ENCODE measurements at regions not wholly inside any gene's neighbourhood (a gene's known extent, or its start where the extent isn't known, plus 50 kb on each side); places are given as distances from the start of the nearest gene placed in this dataset.
"Not testable (repeated sequence)": the region's sequence is repeated elsewhere in the genome, so short reads cannot be mapped to it uniquely, and the experiment has no call there.

- intact Hi-C loops (cut with DNase I): no loop called here
- ATAC-seq (ENCODE audit: poor library complexity): no peak
- DNase-seq: no peak
Measured at GRCh38 chr4:146095091-146095690, 80.3 kb upstream of the LSM6 start.

DNA sequence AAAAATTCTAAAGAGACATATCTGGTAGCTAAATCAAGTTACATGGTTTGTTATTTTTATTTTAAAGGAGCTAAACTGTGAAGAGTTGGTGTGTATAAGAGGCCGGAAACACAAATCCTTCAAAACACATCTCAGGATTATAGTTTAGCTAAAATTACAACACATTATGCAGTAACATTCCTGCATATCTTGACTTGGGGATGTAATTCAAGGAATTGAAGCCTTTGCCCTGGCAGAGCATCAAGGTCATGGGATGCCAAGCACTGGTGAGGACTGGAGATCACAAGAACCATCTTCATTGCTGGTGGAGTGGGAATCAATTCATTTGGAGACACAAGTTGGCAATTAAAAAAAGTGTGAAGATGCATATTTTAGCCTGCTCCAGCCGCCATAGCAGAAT lies 86.8 kb upstream of the LSM6 start:
- no peak for ATAC-seq (ENCODE audit: poor library complexity)
- intact Hi-C loops (cut with DNase I): no loop called here

DNA sequence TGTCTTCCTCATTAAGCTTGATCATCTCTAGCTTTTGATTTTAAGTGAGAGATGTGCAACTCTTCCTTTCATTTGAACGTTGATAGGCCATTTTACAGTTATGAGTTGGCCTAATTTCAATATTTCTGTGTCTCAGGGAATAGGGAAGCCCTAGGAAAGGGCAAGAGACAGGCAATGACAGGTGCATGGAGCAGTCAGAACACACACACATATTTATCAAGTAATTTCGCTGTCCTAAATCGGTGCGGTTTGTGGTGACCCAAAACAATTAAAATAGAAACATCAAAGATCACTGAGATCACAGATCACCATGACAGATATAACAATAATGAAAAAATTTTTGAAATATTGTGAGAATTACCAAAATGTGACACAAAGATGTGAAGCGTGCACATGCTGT lies 87.7 kb upstream of the LSM6 start:
- no peak for DNase-seq
- no peak for ATAC-seq (ENCODE audit: poor library complexity)
- intact Hi-C loops (cut with DNase I): no loop called here

More for the DNA sequence above, 86.8 kb upstream of the LSM6 start:
- no peak for DNase-seq

DNA sequence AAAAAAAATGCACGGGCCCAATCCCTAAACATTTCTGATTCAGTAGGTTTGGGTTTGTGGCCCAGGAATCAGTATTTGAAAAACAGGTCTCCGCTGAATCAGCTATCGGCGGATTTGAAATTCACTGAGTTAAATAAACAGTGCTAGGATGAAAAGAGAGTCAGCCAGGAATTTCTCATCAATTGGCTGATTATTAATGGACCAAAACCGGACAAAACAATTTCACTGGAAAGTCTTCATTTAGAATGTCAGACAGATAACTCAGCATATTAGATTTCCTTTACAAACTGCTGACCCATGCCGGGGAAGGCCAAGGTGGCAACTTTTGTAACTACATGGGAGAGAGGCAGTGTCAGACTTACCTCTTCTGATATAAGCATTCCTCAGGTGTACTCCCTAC lies 99.4 kb upstream of the LSM6 start:
- DNase-seq (no peak), ATAC-seq (ENCODE audit: poor library complexity) (no peak)
- intact Hi-C loops (cut with DNase I): no loop called here

GRCh38 chr4:146073517-146073916 lies 102.0 kb upstream of the LSM6 start:
- no peak for ATAC-seq (ENCODE audit: poor library complexity)
- no peak for DNase-seq
- intact Hi-C loops (cut with DNase I): no loop called here

DNA sequence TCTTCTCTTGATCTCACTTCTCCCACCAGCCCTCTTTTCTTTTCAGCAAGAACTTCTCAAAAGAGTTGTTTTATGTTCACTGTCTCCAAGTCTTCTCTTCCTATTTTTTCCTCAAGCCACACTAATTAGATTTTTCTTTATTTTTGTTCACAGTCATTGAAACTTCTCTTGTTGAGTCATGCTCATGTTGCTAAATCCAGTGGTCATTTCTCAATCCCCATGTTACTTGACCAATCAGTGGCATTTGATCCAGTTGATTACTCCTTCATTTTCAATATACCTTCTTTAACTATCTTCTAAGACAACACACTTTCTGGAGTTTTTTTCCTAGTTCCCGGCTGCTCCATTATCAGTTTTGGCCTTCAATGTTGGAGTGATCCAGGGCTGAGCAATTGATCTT lies 103.1 kb upstream of the LSM6 start:
- intact Hi-C loops (cut with DNase I): no loop called here
- no peak for ATAC-seq (ENCODE audit: poor library complexity)
- no peak for DNase-seq

- intact Hi-C loops (cut with DNase I): no loop called here
- no peak for DNase-seq
- ATAC-seq (ENCODE audit: poor library complexity): no peak
Measured at GRCh38 chr4:146071390-146071789, 104.1 kb upstream of the LSM6 start.

- intact Hi-C loops (cut with DNase I): no loop called here
Measured at GRCh38 chr4:146063143-146063542, 112.4 kb upstream of the LSM6 start.

DNA sequence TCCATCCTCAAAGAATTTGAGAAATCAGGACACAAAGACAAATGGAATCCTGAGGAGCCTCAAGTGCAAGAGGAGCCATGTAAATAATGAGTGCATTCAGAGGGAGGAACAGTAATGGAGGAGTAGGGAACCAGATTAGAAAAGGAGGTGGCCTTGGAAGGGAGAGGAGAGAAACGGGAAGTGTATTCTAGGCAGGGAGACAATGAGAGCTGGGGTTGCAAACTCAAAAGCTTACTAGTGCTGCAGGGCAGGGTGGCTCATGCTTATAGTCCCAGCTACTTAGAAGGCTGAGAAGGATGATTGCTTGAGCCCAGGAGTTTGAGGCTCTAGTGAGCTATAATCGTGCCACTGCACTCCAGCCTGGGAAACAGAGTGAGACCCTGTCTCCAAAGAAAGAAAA lies 113.2 kb upstream of the LSM6 start:
- ATAC-seq (ENCODE audit: poor library complexity): no peak
- intact Hi-C loops (cut with DNase I): no loop called here
- no peak for DNase-seq

More at GRCh38 chr4:146063143-146063542, 112.4 kb upstream of the LSM6 start:
- ATAC-seq (ENCODE audit: poor library complexity): no peak
- no peak for DNase-seq

DNA sequence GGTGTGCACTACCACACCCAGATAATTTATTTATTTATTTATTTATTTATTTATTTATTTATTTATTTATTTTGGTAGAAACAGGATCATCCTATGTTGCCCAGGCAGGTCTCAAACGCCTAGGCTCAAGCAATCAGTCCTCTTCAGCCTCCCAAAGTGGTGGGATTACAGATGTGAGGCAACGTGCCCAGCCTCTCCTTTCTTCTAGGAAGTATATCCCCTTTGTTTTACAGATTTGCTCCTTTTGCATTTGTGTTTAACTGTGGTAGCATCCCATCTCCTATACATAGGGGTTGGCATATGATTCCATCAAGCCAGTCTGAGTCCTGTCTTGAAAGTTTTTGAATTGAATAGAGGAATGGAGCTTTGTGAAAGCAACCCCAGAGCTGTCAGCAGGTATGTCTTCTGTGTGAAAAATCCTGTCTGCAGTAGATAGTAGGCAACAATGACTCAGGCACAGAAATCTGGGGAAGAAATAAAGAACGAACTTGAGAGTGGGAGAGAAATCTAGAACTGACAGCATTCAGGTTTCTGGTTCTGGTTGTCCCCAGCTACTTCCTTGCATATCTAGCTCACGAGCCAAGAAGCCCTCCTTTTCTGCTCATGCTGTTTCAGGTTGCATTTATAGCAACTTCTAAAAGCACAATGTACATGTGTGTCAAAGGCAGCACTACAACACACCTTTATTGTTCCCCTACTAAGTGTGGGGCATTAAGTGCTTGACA lies 113.7 kb upstream of the LSM6 start:
- DNase-seq (no peak), ATAC-seq (ENCODE audit: poor library complexity) (no peak)
- intact Hi-C loops (cut with DNase I): no loop called here

- DNase-seq: no peak
- no peak for ATAC-seq (ENCODE audit: poor library complexity)
- intact Hi-C loops (cut with DNase I): no loop called here
Measured at GRCh38 chr4:146059865-146060264, 115.7 kb upstream of the LSM6 start.

DNA sequence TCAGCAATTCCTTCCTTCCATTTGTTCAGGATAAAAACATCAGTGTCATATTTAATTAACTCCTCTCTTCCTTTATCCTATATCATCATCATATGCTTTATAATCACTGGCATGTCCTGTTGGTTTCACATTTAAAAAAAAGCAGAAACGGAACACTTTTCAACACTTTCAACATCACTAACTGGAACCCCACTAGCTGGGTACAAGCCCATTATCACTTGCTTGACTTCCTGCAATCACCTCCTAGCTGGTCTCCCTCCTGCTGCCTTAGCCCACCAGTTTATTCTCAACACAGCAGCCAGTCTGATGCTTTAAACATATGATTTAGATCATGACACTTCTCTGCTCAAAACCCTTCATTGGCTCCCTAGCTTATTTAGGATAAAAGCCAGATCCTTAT lies 116.4 kb upstream of the LSM6 start:
- no peak for ATAC-seq (ENCODE audit: poor library complexity)
- no peak for DNase-seq
- intact Hi-C loops (cut with DNase I): no loop called here

- intact Hi-C loops (cut with DNase I): no loop called here
- DNase-seq (no peak), ATAC-seq (ENCODE audit: poor library complexity) (no peak)
Measured at GRCh38 chr4:146058531-146058930, 117.0 kb upstream of the LSM6 start.

DNA sequence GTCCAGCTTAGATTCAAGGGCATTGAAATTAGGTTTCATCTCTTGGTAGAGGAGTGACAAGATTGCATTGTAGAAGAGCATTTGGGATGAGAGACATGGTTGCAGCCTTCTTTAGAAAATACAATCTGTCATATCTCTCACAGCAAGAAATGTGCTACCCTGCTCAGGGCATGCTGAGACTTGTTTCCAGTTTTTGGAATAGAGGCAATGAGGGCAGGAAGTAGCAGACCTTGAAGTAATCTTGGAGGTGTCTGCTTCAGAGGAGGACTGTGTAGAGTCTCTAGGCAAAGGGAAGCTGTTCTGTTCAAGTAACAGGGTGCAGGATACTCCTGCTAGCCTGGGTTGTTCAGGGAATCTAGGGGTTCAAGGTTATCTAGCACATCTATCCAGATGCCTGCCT lies 116.1 kb upstream of the ZNF827 start:
- ATAC-seq (ENCODE audit: poor library complexity) (no peak), DNase-seq (no peak)
- intact Hi-C loops (cut with DNase I): no loop called here

GRCh38 chr4:146053891-146054290 lies 115.3 kb upstream of the ZNF827 start:
- ATAC-seq (ENCODE audit: poor library complexity): no peak
- intact Hi-C loops (cut with DNase I): no loop called here
- DNase-seq: no peak

GRCh38 chr4:146051728-146052391 lies 113.2 kb upstream of the ZNF827 start:
- intact Hi-C loops (cut with DNase I): no loop called here
- no peak for DNase-seq
- no peak for ATAC-seq (ENCODE audit: poor library complexity)

- DNase-seq (no peak), ATAC-seq (ENCODE audit: poor library complexity) (no peak)
- intact Hi-C loops (cut with DNase I): no loop called here
Measured at GRCh38 chr4:146051223-146051622, 112.6 kb upstream of the ZNF827 start.

GRCh38 chr4:146049802-146050201 lies 111.2 kb upstream of the ZNF827 start:
- DNase-seq (no peak), ATAC-seq (ENCODE audit: poor library complexity) (no peak)
- intact Hi-C loops (cut with DNase I): no loop called here

- intact Hi-C loops (cut with DNase I); ATAC-seq (ENCODE audit: poor library complexity); DNase-seq: not testable (repeated sequence)
Measured at GRCh38 chr4:146047768-146048167, 109.1 kb upstream of the ZNF827 start.

Data from Right ventricle myocardium superior (tissue), 1 donor.